GM19372 (cell line): ENCODE measurements at regions not wholly inside any gene's neighbourhood (a gene's known extent, or its start where the extent isn't known, plus 50 kb on each side); places are given as distances from the start of the nearest gene placed in this dataset.
"Not testable (repeated sequence)": the region's sequence is repeated elsewhere in the genome, so short reads cannot be mapped to it uniquely, and the experiment has no call there.

Source experiments
- ATAC-seq: cut with Tn5 transposase; IDR thresholded peaks from one replicate; pipeline ENCODE4 v1.9.1; 2021; ENCODE audit warnings: mild to moderate bottlenecking, low read depth, moderate library complexity; ENCODE audit not compliant: unreplicated experiment

GRCh38 chr14:87264272-87264785, 728.7 kb downstream of the GALC start:
- ATAC-seq: no peak

- ATAC-seq: no peak
These were observed 731.4 kb downstream of the GALC start for GRCh38 chr14:87261621-87262020.

- no peak for ATAC-seq
These were observed 732.5 kb downstream of the GALC start for GRCh38 chr14:87260460-87260859.

- ATAC-seq: no peak
These were observed 735.6 kb downstream of the GALC start for GRCh38 chr14:87257421-87257820.

- no peak for ATAC-seq
These were observed 737.9 kb downstream of the GALC start for GRCh38 chr14:87255058-87255457.

GRCh38 chr14:87254331-87254874, 738.6 kb downstream of the GALC start:
- ATAC-seq: no peak

GRCh38 chr14:87253791-87254190, 739.2 kb downstream of the GALC start:
- ATAC-seq: not testable (repeated sequence)

- ATAC-seq: no peak
These were observed 740.9 kb downstream of the GALC start for GRCh38 chr14:87252103-87252502.

- ATAC-seq: no peak
These were observed 742.0 kb downstream of the GALC start for GRCh38 chr14:87251011-87251410.

- ATAC-seq: no peak
These were observed 751.8 kb downstream of the GALC start for GRCh38 chr14:87241018-87241768.

- not testable (repeated sequence) for ATAC-seq
These were observed 752.7 kb downstream of the GALC start for GRCh38 chr14:87240319-87240718.

- ATAC-seq: no peak
These were observed 759.1 kb downstream of the GALC start for GRCh38 chr14:87233806-87234384.

GRCh38 chr14:87233266-87233665, 759.7 kb downstream of the GALC start:
- no peak for ATAC-seq

- ATAC-seq: no peak
These were observed 761.5 kb downstream of the GALC start for GRCh38 chr14:87231336-87232026.

GRCh38 chr14:87230726-87231125, 762.3 kb downstream of the GALC start:
- ATAC-seq: no peak

GRCh38 chr14:87229131-87229530, 763.9 kb downstream of the GALC start:
- ATAC-seq: no peak

- no peak for ATAC-seq
These were observed 776.0 kb downstream of the GALC start for GRCh38 chr14:87217023-87217422.

GRCh38 chr14:87214558-87214957, 778.4 kb downstream of the GALC start:
- ATAC-seq: no peak

- ATAC-seq: no peak
These were observed 785.2 kb downstream of the GALC start for GRCh38 chr14:87207756-87208155.

- no peak for ATAC-seq
These were observed 787.2 kb downstream of the GALC start for GRCh38 chr14:87205811-87206210.

GRCh38 chr14:87203346-87203745, 789.6 kb downstream of the GALC start:
- no peak for ATAC-seq
